Head of caudate nucleus (tissue), 42 donors: ENCODE measurements at regions not wholly inside any gene's neighbourhood (a gene's known extent, or its start where the extent isn't known, plus 50 kb on each side); places are given as distances from the start of the nearest gene placed in this dataset.
A peak's percentile ranks its signal among the peaks of the same experiment; 100 is the strongest.
"Not testable (repeated sequence)": the region's sequence is repeated elsewhere in the genome, so short reads cannot be mapped to it uniquely, and the experiment has no call there.

Experiments
- DNase-seq, 42 donors: peaks; one replicate each; pipeline versions ENCODE4 v3.0.0 to v3.0.0-alpha.2; 2020 to 2021; ENCODE audit warnings: mixed read lengths in 7 of 42
- intact Hi-C: fragments of 100-400 bp; cut with DNase I; formaldehyde crosslinking; loops from one replicate; pipeline ENCODE4 v1.15.0; 2022

DNA sequence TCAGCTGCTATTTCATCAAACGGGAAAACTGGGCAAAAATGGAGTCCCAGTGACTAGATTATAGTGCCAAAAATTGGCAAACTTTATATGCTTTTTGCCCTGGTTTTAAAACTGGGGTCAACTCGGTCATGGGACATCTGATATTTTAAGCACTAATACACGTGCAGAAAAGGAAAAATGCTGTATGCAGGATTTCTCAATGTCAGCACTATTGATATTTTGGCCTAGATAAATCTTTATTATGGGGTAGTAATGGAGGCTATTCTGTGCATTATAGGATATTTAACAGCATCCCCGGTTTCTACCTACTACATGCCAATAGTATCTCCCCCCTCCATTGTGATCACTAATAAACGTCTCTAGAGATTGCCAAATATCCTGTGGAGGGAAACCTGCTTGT, 870.9 kb upstream of the IGFBP7 start:
- intact Hi-C loops: no loop called here

DNA sequence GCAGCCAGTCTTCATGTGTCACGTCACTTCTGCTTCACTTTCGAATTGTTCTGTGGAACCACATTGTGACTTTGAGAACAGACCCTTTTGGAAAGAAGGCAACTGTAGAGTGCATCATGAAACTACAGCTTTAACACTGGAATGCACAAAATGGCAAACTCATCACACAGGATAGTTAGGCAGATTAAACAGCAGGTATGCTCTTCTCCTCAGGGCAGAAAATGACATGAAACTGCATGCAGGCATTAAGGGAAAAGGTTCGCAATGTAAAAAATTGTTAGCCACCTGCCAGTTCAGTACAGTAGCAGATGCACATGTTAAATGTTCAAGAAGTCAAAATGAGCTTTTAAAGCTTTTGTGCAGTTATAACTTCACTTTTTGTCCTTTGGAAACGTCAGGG, 864.6 kb upstream of the IGFBP7 start:
- intact Hi-C loops: no loop called here
- no peak for DNase-seq

More for the DNA sequence above, 870.9 kb upstream of the IGFBP7 start:
- no peak for DNase-seq

DNA sequence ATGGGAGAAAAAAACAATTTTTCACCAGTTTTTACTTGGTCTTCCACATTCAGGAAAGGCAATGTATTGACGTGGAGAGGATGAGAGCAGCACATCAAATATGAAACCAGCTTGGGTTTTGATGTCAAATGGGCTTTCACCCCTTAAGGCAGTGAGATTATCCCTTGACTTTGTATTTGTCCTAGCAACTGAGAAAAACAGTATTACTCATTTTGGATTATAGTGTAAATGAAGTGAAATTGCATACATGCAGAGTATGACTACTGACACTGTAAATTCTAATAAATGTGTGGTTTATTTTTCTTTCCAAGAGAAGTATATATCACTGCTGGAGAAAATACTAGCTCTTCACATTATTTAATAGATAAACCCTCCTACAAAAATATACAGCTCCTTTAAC, 863.6 kb upstream of the IGFBP7 start:
- intact Hi-C loops: no loop called here
- no peak for DNase-seq

DNA sequence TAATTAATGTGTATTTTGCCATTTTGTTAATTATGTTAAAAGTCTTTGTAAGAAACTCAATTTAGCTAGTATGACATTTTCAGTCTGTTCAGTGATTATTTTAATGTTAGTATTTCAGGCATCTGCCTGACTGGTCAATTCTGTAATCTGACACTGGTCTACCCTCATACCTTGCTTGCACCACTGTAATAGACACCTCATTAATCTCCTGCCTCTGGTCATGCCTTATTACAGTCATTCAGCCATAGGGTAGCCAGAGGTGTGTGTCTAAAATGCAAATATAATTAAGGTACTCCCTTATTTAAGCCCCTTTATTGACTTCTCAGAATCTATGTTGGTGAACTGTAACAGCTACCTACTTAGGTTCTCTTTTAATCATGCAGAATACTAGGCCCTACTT, 861.1 kb upstream of the IGFBP7 start:
- DNase-seq: no peak
- intact Hi-C loops: no loop called here

DNA sequence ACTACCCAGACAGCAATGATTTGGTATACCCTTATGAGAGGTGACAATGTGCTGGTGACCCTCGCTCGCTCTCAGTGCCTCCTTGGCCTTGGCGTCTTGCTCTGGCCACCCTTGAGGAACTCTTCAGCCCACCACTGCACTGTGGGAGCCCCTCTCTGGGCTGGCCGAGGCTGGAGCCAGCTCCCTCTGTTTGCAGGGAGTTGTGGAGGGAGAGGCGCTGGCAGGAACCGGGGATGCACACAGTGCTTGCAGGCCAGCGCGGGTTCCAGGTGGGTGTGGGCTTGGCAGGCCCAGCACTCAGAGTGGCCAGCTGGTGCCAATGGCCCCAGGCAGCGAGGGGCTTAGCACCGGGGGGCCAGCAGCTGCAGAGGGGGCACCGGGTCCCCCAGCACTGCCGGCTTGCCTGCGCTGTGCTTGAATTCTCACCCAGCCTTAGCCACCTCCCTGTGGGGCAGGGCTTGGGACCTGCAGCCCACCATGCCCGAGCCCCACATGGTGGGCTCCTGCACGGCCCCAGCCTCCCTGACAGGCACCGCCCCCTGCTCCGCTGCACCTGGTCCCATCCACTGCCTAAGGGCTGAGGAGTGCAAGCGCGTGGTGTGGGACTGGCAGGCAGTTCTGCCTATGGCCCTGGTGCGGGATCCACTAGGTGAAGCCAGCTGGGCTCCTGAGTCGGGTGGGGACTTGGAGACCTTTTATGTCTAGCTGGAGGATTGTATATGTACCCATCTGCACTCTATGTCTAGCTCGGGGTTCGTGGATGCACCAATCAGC, 857.0 kb upstream of the IGFBP7 start:
- DNase-seq: no peak
- intact Hi-C loops: no loop called here

DNA sequence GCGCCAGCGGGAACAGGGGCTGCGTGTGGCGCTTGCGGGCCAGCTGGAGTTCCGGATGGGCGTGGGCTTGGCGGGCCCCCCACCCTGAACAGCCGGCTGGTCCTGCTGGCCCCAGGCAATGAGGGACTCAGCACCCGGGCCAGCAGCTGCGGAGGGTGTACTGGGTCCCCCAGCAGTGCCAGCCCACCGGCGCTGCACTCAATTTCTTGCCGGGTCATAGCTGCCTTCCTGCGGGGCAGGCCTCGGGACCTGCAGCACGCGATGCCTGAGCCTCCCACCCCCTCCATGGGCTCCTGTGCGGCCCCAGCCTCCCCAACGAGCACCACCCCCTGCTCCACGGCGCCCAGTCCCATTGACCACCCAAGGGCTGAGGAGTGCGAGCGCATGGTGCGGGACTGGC, 855.2 kb upstream of the IGFBP7 start:
- DNase-seq, intact Hi-C loops: not testable (repeated sequence)

DNA sequence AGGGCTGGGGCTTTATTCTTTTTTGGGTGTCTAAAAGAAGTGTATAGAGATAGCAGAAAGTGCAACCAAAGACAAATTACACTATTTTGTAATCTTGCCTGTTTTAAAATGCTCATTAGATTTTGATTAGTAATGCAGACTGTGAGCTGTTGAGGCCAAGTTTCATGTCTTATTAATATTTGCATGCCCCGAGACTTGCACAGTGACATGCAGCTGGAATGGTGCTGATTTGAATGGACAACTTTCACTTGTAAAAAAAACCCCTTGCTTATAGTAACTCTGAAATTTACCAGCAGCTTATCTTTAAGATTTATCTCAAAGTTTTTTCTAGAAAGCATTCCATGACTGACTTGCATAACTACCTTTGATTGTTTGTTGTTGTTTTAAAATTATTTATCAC, 835.1 kb upstream of the IGFBP7 start:
- DNase-seq: no peak
- intact Hi-C loops: no loop called here

DNA sequence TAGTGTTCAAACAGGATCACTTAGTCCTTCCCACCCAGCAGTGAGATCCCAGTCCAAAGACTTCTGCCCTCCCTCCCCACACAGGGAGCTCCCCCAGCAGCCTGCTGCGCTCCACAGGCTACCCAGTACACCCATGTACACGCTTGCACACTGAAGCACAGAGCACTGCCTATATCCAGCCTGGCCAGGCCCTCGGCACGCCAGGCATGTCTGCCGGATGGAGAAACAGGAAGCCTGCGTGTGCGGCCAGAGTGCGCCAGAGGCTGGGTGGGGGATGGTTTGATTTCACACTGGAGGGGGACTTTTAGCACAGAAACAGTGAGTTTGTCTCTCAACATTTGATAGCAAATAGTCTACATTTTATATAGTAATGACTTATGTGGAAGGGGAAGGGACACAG, 833.5 kb upstream of the IGFBP7 start:
- intact Hi-C loops: no loop called here
- no peak for DNase-seq

DNA sequence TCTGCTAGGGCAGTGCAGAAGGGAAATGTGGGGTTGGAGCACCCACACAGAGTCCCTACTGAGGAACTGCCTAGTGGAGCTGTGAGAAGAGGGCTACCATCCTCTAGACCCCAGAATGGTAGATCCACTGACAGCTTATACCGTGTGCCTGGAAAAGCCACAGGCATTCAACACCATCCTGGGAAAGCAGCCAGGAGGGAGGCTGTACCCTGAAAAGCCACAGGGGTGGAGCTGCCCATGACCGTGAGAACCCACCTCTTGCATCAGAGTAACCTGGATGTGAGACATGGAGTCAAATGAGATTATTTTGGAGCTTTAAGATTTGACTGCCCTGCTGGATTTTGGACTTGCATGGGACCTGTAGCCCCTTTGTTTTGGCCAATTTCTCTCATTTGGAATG, 827.1 kb upstream of the IGFBP7 start:
- DNase-seq, intact Hi-C loops: not testable (repeated sequence)

DNA sequence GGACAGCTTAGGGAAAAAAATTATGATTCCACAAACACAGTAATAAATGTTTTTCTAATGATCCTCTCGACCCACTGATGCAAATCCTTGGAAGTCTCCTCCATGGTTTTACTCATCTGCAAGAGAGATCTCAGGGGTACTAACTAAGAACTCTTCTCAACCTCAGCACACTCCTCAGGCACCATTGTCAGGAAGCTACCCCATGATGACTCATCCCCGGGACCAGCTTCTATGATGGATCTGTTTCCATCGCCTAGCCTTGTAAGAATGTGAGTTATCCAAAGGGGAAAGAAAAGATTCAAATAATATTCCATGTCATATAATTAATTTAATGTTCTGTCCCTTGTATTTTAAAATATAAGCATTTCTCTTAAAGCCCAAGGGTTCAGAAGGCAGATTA, 816.1 kb upstream of the IGFBP7 start:
- no peak for DNase-seq

DNA sequence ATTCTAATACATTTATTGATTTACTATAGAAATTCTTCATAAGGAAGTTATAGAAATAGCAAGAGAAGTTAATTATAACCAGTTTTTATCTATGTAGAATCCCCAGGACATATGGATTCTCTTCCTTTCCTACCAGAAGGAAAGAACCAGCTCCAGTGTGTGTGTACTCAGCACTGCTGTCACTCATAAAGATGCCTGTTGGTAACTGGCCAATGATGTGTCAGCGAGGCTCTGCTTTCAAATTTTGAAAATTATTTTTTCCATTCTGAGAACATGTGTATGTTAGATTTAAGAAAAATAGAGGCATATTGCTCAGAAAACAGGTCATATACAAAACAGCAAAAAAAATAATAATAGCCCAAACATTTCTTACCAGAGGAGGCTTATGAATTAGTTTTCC, 814.8 kb upstream of the IGFBP7 start:
- intact Hi-C loops: no loop called here

More for the DNA sequence above, 816.1 kb upstream of the IGFBP7 start:
- intact Hi-C loops: no loop called here

DNA sequence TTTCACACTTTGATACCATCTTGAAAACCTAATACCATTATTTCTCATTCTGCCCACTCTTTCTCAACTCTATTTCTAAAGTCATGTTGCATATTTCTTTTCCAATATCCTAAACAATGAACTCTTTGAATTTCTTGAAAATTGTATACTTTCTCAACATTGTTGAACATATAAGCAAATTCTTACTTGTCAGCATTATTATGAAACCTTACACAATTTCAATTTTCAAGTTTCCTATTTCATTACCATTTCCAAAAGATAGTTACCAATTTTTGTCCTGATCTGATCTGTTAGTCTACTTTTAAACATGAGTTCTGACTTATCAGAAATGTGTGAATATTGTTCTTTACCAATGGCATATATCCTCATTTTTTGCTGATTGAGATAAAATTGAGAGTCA, 806.3 kb upstream of the IGFBP7 start:
- DNase-seq: no peak
- intact Hi-C loops: no loop called here

More for the DNA sequence above, 814.8 kb upstream of the IGFBP7 start:
- no peak for DNase-seq

DNA sequence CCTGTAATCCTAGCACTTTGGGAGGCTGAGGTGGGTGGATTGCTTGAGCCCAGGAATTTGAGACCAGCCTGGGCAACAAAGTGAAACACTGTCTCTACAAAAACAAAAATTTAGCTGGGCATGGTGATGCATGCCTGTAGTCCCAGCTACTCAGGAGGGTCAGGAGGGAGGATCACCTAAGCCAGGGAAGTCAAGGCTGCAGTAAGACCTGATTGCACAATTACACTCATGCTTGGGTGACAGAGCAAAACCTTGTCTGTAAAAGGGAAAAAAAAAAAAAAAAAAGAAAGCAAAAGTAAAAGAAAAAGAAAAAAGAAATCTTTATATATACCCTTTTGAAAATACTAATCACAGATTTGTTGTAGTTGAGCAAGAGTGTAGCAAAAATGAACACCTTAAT, 801.0 kb upstream of the IGFBP7 start:
- DNase-seq: no peak
- intact Hi-C loops: no loop called here

DNA sequence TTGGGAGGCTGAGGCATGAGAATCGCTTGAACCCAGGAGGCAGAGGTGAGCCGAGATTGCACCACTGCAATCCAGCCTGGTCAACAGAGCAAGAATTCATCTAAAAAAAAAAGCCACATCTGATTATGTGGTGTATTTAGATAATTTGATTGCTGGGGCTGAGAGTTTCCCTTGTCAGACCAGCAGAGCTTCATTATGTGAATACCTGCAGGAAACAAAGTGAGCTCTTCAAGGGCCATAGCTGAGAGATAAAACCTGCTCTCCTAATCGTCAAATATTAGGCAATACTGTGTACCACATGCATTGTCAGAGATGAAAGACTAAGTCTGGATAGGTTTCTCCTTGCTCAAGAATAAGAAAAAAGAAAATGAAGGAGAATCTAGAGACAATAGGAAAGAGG, 800.0 kb upstream of the IGFBP7 start:
- intact Hi-C loops: no loop called here
- no peak for DNase-seq

DNA sequence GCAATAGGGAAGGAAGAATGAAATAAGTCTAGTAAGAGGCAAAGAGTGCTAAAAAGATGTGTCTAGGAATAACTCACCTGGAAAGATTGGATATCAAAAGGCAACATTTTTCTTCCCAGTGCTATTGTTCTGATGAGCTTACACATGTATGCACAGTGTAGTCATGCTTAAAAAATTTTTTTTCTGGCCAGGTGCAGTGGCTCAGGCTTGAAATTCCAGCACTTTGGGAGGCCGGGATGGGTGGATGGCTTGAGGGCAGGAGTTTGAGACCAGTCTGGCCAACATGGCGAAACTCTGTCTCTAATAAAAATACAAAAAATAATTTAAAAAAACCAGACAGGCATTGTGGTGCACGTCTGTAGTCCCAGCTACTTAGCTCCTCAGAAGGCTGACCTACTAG, 795.8 kb upstream of the IGFBP7 start:
- DNase-seq: no peak
- intact Hi-C loops: no loop called here

DNA sequence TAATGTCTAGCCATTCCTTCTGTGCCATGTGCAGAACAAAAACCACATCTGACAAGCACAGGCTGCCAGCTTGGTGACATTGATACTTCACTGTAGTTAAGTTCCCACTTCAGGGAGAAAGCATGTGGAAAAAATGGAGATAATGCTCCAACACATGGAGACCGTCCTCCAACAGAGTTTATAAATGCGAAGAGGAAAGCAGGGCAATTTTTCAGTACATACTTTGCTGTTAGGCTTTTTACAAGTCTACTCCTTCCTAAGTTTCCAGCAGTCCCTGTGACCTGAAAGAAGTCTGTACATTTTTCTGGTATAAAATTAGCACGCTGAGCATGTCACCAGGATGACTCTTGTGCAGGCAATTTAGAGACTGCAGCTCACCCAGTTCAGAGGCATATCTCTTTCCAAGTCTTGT, 766.9 kb upstream of the IGFBP7 start:
- DNase-seq: peak in 1 of 42 donors; percentile 2
- intact Hi-C loops: no loop called here

DNA sequence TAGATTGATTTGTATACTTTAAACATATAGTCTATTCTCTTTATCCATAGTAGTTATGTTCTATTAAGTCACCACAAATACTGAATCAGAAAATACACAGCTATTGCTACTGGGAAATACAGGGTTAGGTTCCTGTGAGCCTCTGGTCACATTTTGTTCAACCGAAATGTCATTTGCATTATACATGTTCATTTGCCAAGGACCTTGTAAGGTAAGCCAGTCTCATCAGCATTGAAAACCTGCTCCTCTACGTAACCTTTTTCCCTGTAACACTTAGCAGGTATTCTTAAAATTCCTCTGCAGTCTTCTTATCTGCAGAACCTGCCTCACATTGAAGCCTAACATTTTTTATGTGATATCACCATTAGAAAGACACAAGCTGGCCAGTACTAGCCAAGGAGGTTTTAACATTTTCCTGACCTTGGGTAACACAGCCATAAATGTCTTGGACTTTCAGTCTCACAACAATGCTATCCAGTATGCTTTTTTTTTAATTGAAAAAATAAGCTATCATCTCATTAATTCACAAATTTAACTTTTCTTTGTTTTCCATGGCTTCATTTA, 765.7 kb upstream of the IGFBP7 start:
- DNase-seq: no peak
- intact Hi-C loops: no loop called here

DNA sequence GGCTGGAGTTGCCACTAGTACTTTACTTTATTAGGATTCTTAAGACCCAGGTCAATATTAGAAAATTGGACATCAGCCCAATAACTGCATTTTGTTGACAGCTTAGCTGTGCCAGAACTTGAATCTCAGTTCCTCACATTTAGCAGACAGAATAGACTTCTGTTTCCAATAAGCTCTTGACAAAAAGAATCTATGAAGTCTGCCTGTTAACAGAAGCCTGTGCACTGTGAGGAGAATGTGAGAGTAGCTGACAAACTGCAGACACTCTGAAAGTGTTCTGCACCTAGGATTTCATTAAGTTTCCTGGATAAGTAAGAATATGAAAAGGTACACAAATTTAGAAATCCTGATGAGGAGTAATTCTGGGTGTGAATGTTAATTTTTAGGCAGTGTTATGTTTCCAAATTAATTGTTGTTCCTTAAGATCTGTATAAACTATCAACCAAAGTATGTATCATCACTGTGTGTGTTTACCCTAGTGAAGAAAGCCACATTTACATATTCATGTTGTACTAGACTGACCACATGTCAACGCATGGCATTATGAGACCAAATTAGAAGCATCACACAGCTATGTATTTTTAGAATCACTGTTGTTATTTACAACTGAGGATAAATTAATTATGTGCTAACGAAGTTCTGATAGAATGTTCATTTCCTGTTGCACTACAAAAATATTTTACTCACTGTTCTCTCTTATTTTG, 756.4 kb upstream of the IGFBP7 start:
- intact Hi-C loops: no loop called here
- no peak for DNase-seq

DNA sequence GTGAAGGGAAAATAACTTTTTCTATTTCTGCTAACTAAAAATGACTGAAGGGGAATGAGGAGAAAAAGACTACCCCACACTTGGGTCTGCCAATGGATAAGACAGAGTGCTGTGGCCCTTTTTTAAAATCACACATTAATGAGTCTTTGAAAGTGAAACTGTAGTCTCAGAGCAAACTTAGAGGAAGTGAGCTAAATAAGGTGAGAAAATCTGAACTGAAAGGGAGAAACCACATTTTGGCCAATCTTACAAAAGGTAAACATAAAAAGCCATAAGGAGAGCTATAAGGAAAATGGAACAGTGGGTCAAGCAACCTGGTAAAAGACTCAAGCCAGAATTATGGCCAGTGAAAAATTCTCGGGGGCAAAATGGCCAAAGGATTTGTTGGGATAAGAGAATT, 755.1 kb upstream of the IGFBP7 start:
- intact Hi-C loops: no loop called here
- no peak for DNase-seq

DNA sequence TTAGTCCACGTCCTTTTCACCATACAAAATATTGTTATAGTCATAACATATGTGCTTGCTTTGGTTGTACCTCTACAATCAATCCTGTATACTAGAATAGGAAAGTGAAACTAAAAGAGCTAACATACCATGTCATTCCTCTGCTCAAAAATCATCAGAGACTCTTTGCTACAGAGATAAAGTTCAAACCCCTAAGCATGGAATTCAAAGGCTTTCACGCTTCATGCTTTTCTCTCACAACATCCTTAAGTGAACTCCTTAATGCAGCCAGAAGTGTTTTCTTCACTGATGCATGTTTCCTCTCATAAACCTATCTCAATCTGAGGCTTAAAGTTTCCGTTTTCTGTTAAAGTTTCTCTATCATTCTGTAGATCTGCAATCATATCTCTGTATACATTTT, 744.6 kb upstream of the IGFBP7 start:
- intact Hi-C loops: no loop called here
- DNase-seq: no peak

DNA sequence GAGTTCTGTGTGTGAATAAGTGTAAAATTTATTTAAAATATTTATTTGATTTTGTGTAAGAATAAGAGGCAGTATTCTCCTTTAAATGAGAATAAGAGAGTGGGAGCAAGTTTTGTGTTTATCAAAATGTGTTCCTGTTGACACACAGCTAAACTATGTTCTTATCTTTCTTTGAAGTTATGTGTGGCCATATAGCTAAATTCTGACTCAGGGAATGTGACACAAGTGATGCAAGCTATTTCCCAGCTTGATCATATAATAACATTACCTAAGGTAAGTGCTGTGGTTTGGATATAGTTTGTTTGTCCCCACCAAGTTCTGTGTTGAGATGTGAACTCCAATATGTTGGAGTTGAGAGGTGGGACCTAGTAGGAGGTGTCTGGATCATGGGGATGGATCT, 740.0 kb upstream of the IGFBP7 start:
- no peak for DNase-seq
- intact Hi-C loops: no loop called here
